SK-N-SH (cell line): ENCODE measurements at regions not wholly inside any gene's neighbourhood (a gene's known extent, or its start where the extent isn't known, plus 50 kb on each side); places are given as distances from the start of the nearest gene placed in this dataset.

ENCODE experiments used
- CTCF ChIA-PET: fragments of 300-600, 350-600 bp; formaldehyde crosslinking; extraction: SDS; loops from one replicate; lab custom pipeline; 2021; lab: Yijun Ruan, JAX
- POLR2A ChIA-PET: fragments of 350-600 bp; sonication (Branson Sonifier 250); formaldehyde crosslinking; extraction: SDS; loops from one replicate; lab custom pipeline; 2020; ENCODE audit warnings: antibody characterized with exemption, inconsistent platforms; lab: Yijun Ruan, JAX
- DNase-seq: peaks from one replicate; pipeline ENCODE4 v3.0.0; 2012
- H2AFZ ChIP-seq: fragments of 200-600 bp; sonication (generic); 2 replicates; pipeline ENCODE4 v1.8.1; 2016; ENCODE audit warnings: antibody characterized with exemption, mild to moderate bottlenecking, low read depth
- H3F3A ChIP-seq: fragments of 200-600 bp; sonication (generic); replicated peaks from 2 replicates; pipeline ENCODE3; 2016; ENCODE audit warnings: antibody characterized with exemption, mild to moderate bottlenecking; ENCODE audit not compliant: insufficient read depth
- H3K27ac ChIP-seq, 2 experiments: fragments of 200-500 bp in 1 of 2; fragments of 200-600 bp in 1 of 2; sonication (Bioruptor generic) in 1 of 2; sonication (generic), shearing (Covaris generic) in 1 of 2; 2 replicates each; pipeline versions ENCODE4 v1.5.1 to v1.6.1; 2014 to 2016; ENCODE audit warnings: low read depth in 2 of 2, inconsistent platforms in 1 of 2, low read length in 1 of 2, mild to moderate bottlenecking in 1 of 2, mixed read lengths in 1 of 2
- H3K27me3 ChIP-seq: fragments of 200-600 bp; sonication (generic), shearing (Covaris generic); 2 replicates; pipeline ENCODE4 v1.6.1; 2016; ENCODE audit warnings: mixed run types; ENCODE audit not compliant: insufficient read depth
- H3K36me3 ChIP-seq, 2 experiments: fragments of 200-500 bp in 1 of 2; fragments of 200-600 bp in 1 of 2; sonication (Bioruptor generic) in 1 of 2; sonication (generic) in 1 of 2; replicated peaks in 1 of 2; 2 replicates each; pipeline versions ENCODE3 to v1.5.1; 2014 to 2016; ENCODE audit warnings: low read length in 1 of 2, mild to moderate bottlenecking in 1 of 2; ENCODE audit not compliant: insufficient read depth in 2 of 2, control insufficient read depth in 1 of 2
- H3K4me1 ChIP-seq, 2 experiments: fragments of 200-500 bp in 1 of 2; fragments of 200-600 bp in 1 of 2; sonication (Bioruptor generic) in 1 of 2; sonication (generic), shearing (Covaris generic) in 1 of 2; 2 replicates each; pipeline versions ENCODE4 v1.5.1 to v1.6.1; 2014 to 2016; ENCODE audit warnings: low read depth in 1 of 2, low read length in 1 of 2, mixed run types in 1 of 2; ENCODE audit not compliant: insufficient read depth in 2 of 2, control insufficient read depth in 1 of 2
- H3K4me2 ChIP-seq: fragments of 200-600 bp; sonication (generic), shearing (Covaris generic); 2 replicates; pipeline ENCODE4 v1.6.1; 2017; ENCODE audit warnings: mixed run types
- H3K4me3 ChIP-seq, 2 experiments: fragments of 200-500 bp in 1 of 2; fragments of 200-600 bp in 1 of 2; sonication (Bioruptor generic) in 1 of 2; sonication (generic), shearing (Covaris generic) in 1 of 2; 2 replicates each; pipeline versions ENCODE4 v1.5.1 to v1.8.1; 2014 to 2016; ENCODE audit warnings: low read depth in 2 of 2, inconsistent platforms in 1 of 2, low read length in 1 of 2, mild to moderate bottlenecking in 1 of 2, mixed read lengths in 1 of 2, moderate library complexity in 1 of 2
- H3K79me2 ChIP-seq: fragments of 200-600 bp; sonication (generic); 2 replicates; pipeline ENCODE4 v1.8.1; 2017; ENCODE audit warnings: mild to moderate bottlenecking; ENCODE audit not compliant: insufficient read depth
- H3K9ac ChIP-seq: fragments of 200-600 bp; sonication (generic); 2 replicates; pipeline ENCODE4 v1.6.1; 2017; ENCODE audit warnings: mixed run types
- H3K9me2 ChIP-seq: fragments of 200-600 bp; sonication (generic); 2 replicates; pipeline ENCODE4 v1.6.1; 2017; ENCODE audit warnings: mixed run types
- H3K9me3 ChIP-seq: fragments of 200-600 bp; sonication (generic); 2 replicates; pipeline ENCODE4 v1.6.1; 2017; ENCODE audit warnings: mixed run types, mild to moderate bottlenecking, moderate library complexity
- H4K20me1 ChIP-seq: fragments of 200-600 bp; sonication (generic); 2 replicates; pipeline ENCODE4 v1.6.1; 2017; ENCODE audit warnings: mild to moderate bottlenecking, mixed run types; ENCODE audit not compliant: insufficient read depth
- CHD2 ChIP-seq: fragments of 150-350 bp; IDR thresholded peaks from 2 replicates; pipeline ENCODE4 v1.6.1; 2018; ENCODE audit warnings: low read length; ENCODE audit not compliant: partially characterized antibody
- ELF1 ChIP-seq: IDR thresholded peaks from 2 replicates; pipeline ENCODE4 v1.4.0; 2012
- EZH2phosphoT487 ChIP-seq: fragments of 200-600 bp; sonication (generic); IDR thresholded peaks from 2 replicates; pipeline ENCODE4 v1.6.1; 2017; ENCODE audit warnings: low read depth, mixed run types, mild to moderate bottlenecking, antibody characterized with exemption, moderate library complexity, borderline replicate concordance
- FOSL2 ChIP-seq: IDR thresholded peaks from 2 replicates; pipeline ENCODE4 v1.4.0; 2012; ENCODE audit warnings: low read depth, mild to moderate bottlenecking, moderate library complexity, borderline replicate concordance
- FOXM1 ChIP-seq: IDR thresholded peaks from 2 replicates; pipeline ENCODE4 v1.4.0; 2012; ENCODE audit warnings: low read depth, mild to moderate bottlenecking
- GATA2 ChIP-seq: sonication (generic); formaldehyde crosslinking; IDR thresholded peaks from 2 replicates; pipeline ENCODE4 v1.5.0; 2020; ENCODE audit warnings: mild to moderate bottlenecking, missing genetic modification reagents
- MXI1 ChIP-seq: IDR thresholded peaks from 2 replicates; pipeline ENCODE4 v1.6.1; 2012; ENCODE audit warnings: mild to moderate bottlenecking, low read depth, low read length, improper control_type of control experiment
- POLR2AphosphoS5 ChIP-seq: IDR thresholded peaks from 2 replicates; pipeline ENCODE4 v1.6.1; 2012; ENCODE audit warnings: low read depth, low read length
- RCOR1 ChIP-seq: fragments of 150-350 bp; IDR thresholded peaks from 2 replicates; pipeline ENCODE4 v1.6.1; 2017; ENCODE audit warnings: antibody characterized with exemption, low read length
- SIN3A ChIP-seq: IDR thresholded peaks from 2 replicates; pipeline ENCODE4 v1.6.1; 2012; ENCODE audit warnings: low read depth, mild to moderate bottlenecking, low read length, moderate library complexity, borderline replicate concordance
- SMC3 ChIP-seq: IDR thresholded peaks from 2 replicates; pipeline ENCODE4 v1.6.1; 2012; ENCODE audit warnings: low read depth, low read length, improper control_type of control experiment
- TCF12 ChIP-seq: IDR thresholded peaks from 2 replicates; pipeline ENCODE4 v1.4.0; 2012
- TEAD4 ChIP-seq: IDR thresholded peaks from 2 replicates; pipeline ENCODE4 v1.4.0; 2012; ENCODE audit warnings: mild to moderate bottlenecking, borderline replicate concordance; ENCODE audit not compliant: insufficient read depth
- TF ChIP-seq, protein P1 (sequence below): fragments of 200-600 bp; sonication (generic); IDR thresholded peaks from 2 replicates; pipeline ENCODE4 v1.6.1; 2017; ENCODE audit warnings: antibody characterized with exemption, mild to moderate bottlenecking, moderate library complexity
- TF ChIP-seq, protein P2 (sequence below): fragments of 150-350 bp; IDR thresholded peaks from 2 replicates; pipeline ENCODE4 v1.6.1; 2016; ENCODE audit warnings: mild to moderate bottlenecking, low read depth, low read length
- TF ChIP-seq, protein P3 (sequence below): IDR thresholded peaks from 2 replicates; pipeline ENCODE4; 2012
- TF ChIP-seq, protein P4 (sequence below): IDR thresholded peaks from 2 replicates; pipeline ENCODE4 v1.4.0; 2012; ENCODE audit warnings: low read depth

DNA sequence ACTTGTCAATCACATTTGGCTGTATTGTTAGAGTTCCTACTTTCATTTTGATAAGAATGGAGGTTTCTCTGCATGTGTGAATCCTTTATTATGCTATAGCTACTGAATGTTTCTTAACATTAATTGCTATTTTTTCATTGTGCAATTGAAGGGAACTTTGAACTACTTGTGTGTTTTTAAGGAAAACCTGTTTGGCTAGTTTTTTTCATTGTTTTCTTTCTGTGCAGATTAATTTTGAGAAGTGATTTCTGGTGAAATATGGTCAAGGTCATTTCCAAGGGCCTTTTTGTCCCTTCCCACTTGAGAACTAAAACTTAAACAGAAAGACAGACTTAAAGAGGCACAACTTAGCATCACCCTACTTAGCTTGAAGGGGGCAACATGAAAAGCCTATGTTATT lies 1309.2 kb upstream of the WWC1 start:
- ChIA-PET POLR2A (no interaction called here), CTCF (no interaction called here)
- Histone ChIP-seq H3K27ac (no peak overlapping the region), H3K4me1 (peaks cover 0 to 3% of the 10 kb centered on the region in 2 experiments; a peak in 2 of 4 replicates), H3K27me3 (no peaks in the 10 kb centered on the region), H3K79me2 (no peaks in the 10 kb centered on the region), H3K9ac (no peak overlapping the region), H3F3A (no peaks in the 10 kb centered on the region), H2AFZ (no peak overlapping the region), H3K4me2 (no peak overlapping the region), H4K20me1 (no peaks in the 10 kb centered on the region), H3K36me3 (no peaks in the 10 kb centered on the region), H3K9me2 (no peaks in the 10 kb centered on the region), H3K4me3 (no peak overlapping the region), H3K9me3 (no peaks in the 10 kb centered on the region)
- TF ChIP-seq, protein P1, sequence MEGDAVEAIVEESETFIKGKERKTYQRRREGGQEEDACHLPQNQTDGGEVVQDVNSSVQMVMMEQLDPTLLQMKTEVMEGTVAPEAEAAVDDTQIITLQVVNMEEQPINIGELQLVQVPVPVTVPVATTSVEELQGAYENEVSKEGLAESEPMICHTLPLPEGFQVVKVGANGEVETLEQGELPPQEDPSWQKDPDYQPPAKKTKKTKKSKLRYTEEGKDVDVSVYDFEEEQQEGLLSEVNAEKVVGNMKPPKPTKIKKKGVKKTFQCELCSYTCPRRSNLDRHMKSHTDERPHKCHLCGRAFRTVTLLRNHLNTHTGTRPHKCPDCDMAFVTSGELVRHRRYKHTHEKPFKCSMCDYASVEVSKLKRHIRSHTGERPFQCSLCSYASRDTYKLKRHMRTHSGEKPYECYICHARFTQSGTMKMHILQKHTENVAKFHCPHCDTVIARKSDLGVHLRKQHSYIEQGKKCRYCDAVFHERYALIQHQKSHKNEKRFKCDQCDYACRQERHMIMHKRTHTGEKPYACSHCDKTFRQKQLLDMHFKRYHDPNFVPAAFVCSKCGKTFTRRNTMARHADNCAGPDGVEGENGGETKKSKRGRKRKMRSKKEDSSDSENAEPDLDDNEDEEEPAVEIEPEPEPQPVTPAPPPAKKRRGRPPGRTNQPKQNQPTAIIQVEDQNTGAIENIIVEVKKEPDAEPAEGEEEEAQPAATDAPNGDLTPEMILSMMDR = no peak
- TF ChIP-seq GATA2 (CRISPR knock-in tag) (no peak), EZH2phosphoT487 (no peak), SMC3 (no peak), TEAD4 (no peak), CHD2 (no peak), ELF1 (no peak), TCF12 (no peak), FOXM1 (no peak), FOSL2 (no peak), SIN3A (no peak), RCOR1 (no peak), POLR2AphosphoS5 (no peak), MXI1 (no peak)
- TF ChIP-seq, protein P2, sequence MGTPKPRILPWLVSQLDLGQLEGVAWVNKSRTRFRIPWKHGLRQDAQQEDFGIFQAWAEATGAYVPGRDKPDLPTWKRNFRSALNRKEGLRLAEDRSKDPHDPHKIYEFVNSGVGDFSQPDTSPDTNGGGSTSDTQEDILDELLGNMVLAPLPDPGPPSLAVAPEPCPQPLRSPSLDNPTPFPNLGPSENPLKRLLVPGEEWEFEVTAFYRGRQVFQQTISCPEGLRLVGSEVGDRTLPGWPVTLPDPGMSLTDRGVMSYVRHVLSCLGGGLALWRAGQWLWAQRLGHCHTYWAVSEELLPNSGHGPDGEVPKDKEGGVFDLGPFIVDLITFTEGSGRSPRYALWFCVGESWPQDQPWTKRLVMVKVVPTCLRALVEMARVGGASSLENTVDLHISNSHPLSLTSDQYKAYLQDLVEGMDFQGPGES = no peak
- TF ChIP-seq, protein P3, sequence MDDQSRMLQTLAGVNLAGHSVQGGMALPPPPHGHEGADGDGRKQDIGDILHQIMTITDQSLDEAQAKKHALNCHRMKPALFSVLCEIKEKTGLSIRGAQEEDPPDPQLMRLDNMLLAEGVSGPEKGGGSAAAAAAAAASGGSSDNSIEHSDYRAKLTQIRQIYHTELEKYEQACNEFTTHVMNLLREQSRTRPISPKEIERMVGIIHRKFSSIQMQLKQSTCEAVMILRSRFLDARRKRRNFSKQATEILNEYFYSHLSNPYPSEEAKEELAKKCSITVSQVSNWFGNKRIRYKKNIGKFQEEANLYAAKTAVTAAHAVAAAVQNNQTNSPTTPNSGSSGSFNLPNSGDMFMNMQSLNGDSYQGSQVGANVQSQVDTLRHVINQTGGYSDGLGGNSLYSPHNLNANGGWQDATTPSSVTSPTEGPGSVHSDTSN = no peak
- TF ChIP-seq, protein P4, sequence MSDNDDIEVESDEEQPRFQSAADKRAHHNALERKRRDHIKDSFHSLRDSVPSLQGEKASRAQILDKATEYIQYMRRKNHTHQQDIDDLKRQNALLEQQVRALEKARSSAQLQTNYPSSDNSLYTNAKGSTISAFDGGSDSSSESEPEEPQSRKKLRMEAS = no peak
- DNase-seq = no peak
